Endothelial cell (in vitro differentiated cells): ENCODE measurements at regions not wholly inside any gene's neighbourhood (a gene's known extent, or its start where the extent isn't known, plus 50 kb on each side); places are given as distances from the start of the nearest gene placed in this dataset.

Experiments
- DNase-seq: peaks from one replicate; pipeline ENCODE4 v3.0.0; 2021; ENCODE audit warnings: low spot score
- H3K27ac Mint-ChIP-seq: one replicate; pipeline ENCODE4 v1.8.0; 2021; ENCODE audit warnings: mixed read lengths, inconsistent platforms; ENCODE audit not compliant: unreplicated experiment
- H3K27me3 Mint-ChIP-seq: one replicate; pipeline ENCODE4 v1.8.0; 2021; ENCODE audit warnings: mild to moderate bottlenecking, moderate library complexity, mixed read lengths, inconsistent platforms; ENCODE audit not compliant: unreplicated experiment
- H3K36me3 Mint-ChIP-seq: one replicate; pipeline ENCODE4 v1.8.0; 2021; ENCODE audit warnings: mild to moderate bottlenecking, low read depth, mixed read lengths, inconsistent platforms; ENCODE audit not compliant: unreplicated experiment
- H3K4me1 Mint-ChIP-seq: one replicate; pipeline ENCODE4 v1.8.0; 2021; ENCODE audit warnings: mild to moderate bottlenecking, mixed read lengths, inconsistent platforms; ENCODE audit not compliant: unreplicated experiment
- H3K4me3 Mint-ChIP-seq: one replicate; pipeline ENCODE4 v1.8.0; 2021; ENCODE audit warnings: mild to moderate bottlenecking, mixed read lengths, inconsistent platforms; ENCODE audit not compliant: unreplicated experiment
- H3K9me3 Mint-ChIP-seq: one replicate; pipeline ENCODE4 v1.8.0; 2021; ENCODE audit warnings: mixed read lengths, inconsistent platforms; ENCODE audit not compliant: unreplicated experiment
- CTCF ChIP-seq: fragments of 200-600 bp; sonication (generic); IDR thresholded peaks from one replicate; pipeline ENCODE4 v1.5.0; 2021; ENCODE audit warnings: antibody characterized with exemption; ENCODE audit not compliant: unreplicated experiment

- peaks cover 2% of the 10 kb centered on the region for H3K27me3 Mint-ChIP-seq
- H3K4me3 Mint-ChIP-seq, result no peak overlapping the region
- peaks cover 9% of the 10 kb centered on the region for H3K36me3 Mint-ChIP-seq
- H3K4me1 Mint-ChIP-seq, result peaks cover 3% of the 10 kb centered on the region
- no peak for DNase-seq
- no peaks in the 10 kb centered on the region for H3K9me3 Mint-ChIP-seq
- TF ChIP-seq CTCF, result no peak
- H3K27ac Mint-ChIP-seq, result no peak overlapping the region
These were observed 102.5 kb downstream of the RPLP1 start for GRCh38 chr15:69555080-69555479.

GRCh38 chr15:69556344-69556743 lies 103.7 kb downstream of the RPLP1 start:
- H3K36me3 Mint-ChIP-seq, result peaks cover 7% of the 10 kb centered on the region
- no peak for DNase-seq
- peaks cover 2% of the 10 kb centered on the region for H3K27me3 Mint-ChIP-seq
- H3K4me1 Mint-ChIP-seq, result peaks cover 3% of the 10 kb centered on the region
- no peak overlapping the region for H3K4me3 Mint-ChIP-seq
- H3K27ac Mint-ChIP-seq, result no peak overlapping the region
- no peak for TF ChIP-seq CTCF
- H3K9me3 Mint-ChIP-seq, result no peaks in the 10 kb centered on the region

GRCh38 chr15:69557020-69557706 lies 104.5 kb downstream of the RPLP1 start:
- DNase-seq, result no peak
- Mint-ChIP-seq H3K27ac (no peak overlapping the region), H3K4me1 (peaks cover 3% of the 10 kb centered on the region), H3K9me3 (no peaks in the 10 kb centered on the region), H3K4me3 (no peak overlapping the region), H3K27me3 (no peaks in the 10 kb centered on the region), H3K36me3 (no peaks in the 10 kb centered on the region)
- no peak for TF ChIP-seq CTCF

GRCh38 chr15:69557707-69558409 lies 105.2 kb downstream of the RPLP1 start:
- H3K9me3 Mint-ChIP-seq, result no peaks in the 10 kb centered on the region
- H3K27me3 Mint-ChIP-seq, result no peaks in the 10 kb centered on the region
- no peak for DNase-seq
- H3K4me1 Mint-ChIP-seq, result peaks cover 3% of the 10 kb centered on the region
- no peak overlapping the region for H3K4me3 Mint-ChIP-seq
- no peak for TF ChIP-seq CTCF
- H3K27ac Mint-ChIP-seq, result no peak overlapping the region
- no peaks in the 10 kb centered on the region for H3K36me3 Mint-ChIP-seq

GRCh38 chr15:69559440-69560190 lies 107.0 kb downstream of the RPLP1 start:
- peaks cover 3% of the 10 kb centered on the region for H3K4me1 Mint-ChIP-seq
- no peaks in the 10 kb centered on the region for H3K9me3 Mint-ChIP-seq
- H3K4me3 Mint-ChIP-seq, result no peak overlapping the region
- H3K36me3 Mint-ChIP-seq, result no peaks in the 10 kb centered on the region
- no peaks in the 10 kb centered on the region for H3K27me3 Mint-ChIP-seq
- no peak overlapping the region for H3K27ac Mint-ChIP-seq
- no peak for TF ChIP-seq CTCF
- DNase-seq, result no peak
